ENCODE measurements at regions not wholly inside any gene's neighbourhood (a gene's known extent, or its start where the extent isn't known, plus 50 kb on each side); places are given as distances from the start of the nearest gene placed in this dataset.

GRCh38 chr6:6910734-6911295 lies 196.9 kb upstream of the RREB1 start:
- no peak overlapping the region for H3K27ac ChIP-seq
- intact Hi-C loops (cut with DNase I), result loop anchor here in 2 of 10 donors (10.0 kb wide), 2 partner anchors 186 to 324 kb away; no protein-coding TSS in a partner anchor
- H3K4me1 ChIP-seq, result peaks cover 0 to 20% (median 7%) of the 10 kb centered on the region in 12 donors
- no peaks in the 10 kb centered on the region for H3K9me3 ChIP-seq
- no peaks in the 10 kb centered on the region for H3K36me3 ChIP-seq
- no peaks in the 10 kb centered on the region for H3K27me3 ChIP-seq
- no peak for TF ChIP-seq POLR2A (IDR thresholded peaks at IDR 0.05)
- WGBS, 4 donors, result 89 to 95% (median 93%) methylated on average over 6 of the region's 6 CpGs
- ATAC-seq (no peak), DNase-seq (no peak)
- H3K4me3 ChIP-seq, result no peak overlapping the region

GRCh38 chr6:6911391-6911790 lies 196.4 kb upstream of the RREB1 start:
- intact Hi-C loops (cut with DNase I), result loop anchor here in 2 of 10 donors (10.0 kb wide), 2 partner anchors 187 to 323 kb away; no protein-coding TSS in a partner anchor
- Histone ChIP-seq H3K36me3 (no peaks in the 10 kb centered on the region), H3K9me3 (no peaks in the 10 kb centered on the region), H3K4me1 (peaks cover 0 to 22% (median 11%) of the 10 kb centered on the region in 12 donors), H3K27ac (no peak overlapping the region), H3K4me3 (no peak overlapping the region), H3K27me3 (no peaks in the 10 kb centered on the region)
- WGBS, 4 donors, result 84 to 98% (median 96%) methylated on average over 5 of the region's 5 CpGs
- DNase-seq (no peak), ATAC-seq (no peak)
- no peak for TF ChIP-seq POLR2A (IDR thresholded peaks at IDR 0.05)
- no peak for TF ChIP-seq CTCF (IDR thresholded peaks at IDR 0.05)

GRCh38 chr6:6912817-6913744 lies 194.7 kb upstream of the RREB1 start:
- Histone ChIP-seq H3K4me3 (no peak overlapping the region), H3K27ac (peak overlapping the region in 1 of 12 donors; percentile 1), H3K27me3 (no peaks in the 10 kb centered on the region), H3K4me1 (peaks cover 0 to 28% (median 17%) of the 10 kb centered on the region in 12 donors), H3K36me3 (no peaks in the 10 kb centered on the region), H3K9me3 (no peaks in the 10 kb centered on the region)
- 72 to 80% (median 76%) methylated on average over 11 of the region's 11 CpGs for WGBS, 4 donors
- ATAC-seq (no peak), DNase-seq (no peak)
- intact Hi-C loops (cut with DNase I), result loop anchor here in 2 of 10 donors (10.0 kb wide), 2 partner anchors 188 to 322 kb away; no protein-coding TSS in a partner anchor
- TF ChIP-seq CTCF (IDR thresholded peaks at IDR 0.05) (no peak), POLR2A (IDR thresholded peaks at IDR 0.05) (no peak)

- WGBS, 4 donors, result 82 to 91% (median 83%) methylated on average over 3 of the region's 3 CpGs
- no peak for TF ChIP-seq POLR2A (IDR thresholded peaks at IDR 0.05)
- no peak for TF ChIP-seq CTCF (IDR thresholded peaks at IDR 0.05)
- H3K4me3 ChIP-seq, result peak overlapping the region in 9 of 12 donors; percentile 1 to 47 (median 35)
- DNase-seq (no peak), ATAC-seq (no peak)
- H3K4me1 ChIP-seq, result peaks cover 0 to 28% (median 17%) of the 10 kb centered on the region in 12 donors
- H3K36me3 ChIP-seq, result no peaks in the 10 kb centered on the region
- no peaks in the 10 kb centered on the region for H3K9me3 ChIP-seq
- intact Hi-C loops (cut with DNase I), result loop anchor here in 2 of 10 donors (10.0 kb wide), 2 partner anchors 190 to 320 kb away; no protein-coding TSS in a partner anchor
- H3K27ac ChIP-seq, result peak overlapping the region; percentile 31 to 89 (median 63)
- H3K27me3 ChIP-seq, result no peaks in the 10 kb centered on the region
These were observed 192.5 kb upstream of the RREB1 start for GRCh38 chr6:6915219-6915618.

Data from heart left ventricle (tissue), 16 donors.